B cell (primary cell): ENCODE measurements at regions not wholly inside any gene's neighbourhood (a gene's known extent, or its start where the extent isn't known, plus 50 kb on each side); places are given as distances from the start of the nearest gene placed in this dataset.

Source experiments
- ATAC-seq: fragments of 200-7000 bp; cut with Tn5 transposase; one replicate; pipeline ENCODE4 v1.10.0; 2021; ENCODE audit warnings: low read depth, mild to moderate bottlenecking, moderate number of reproducible peaks, moderate library complexity
- CTCF ChIA-PET: fragments of 350-600 bp; sonication (Branson Sonifier 250); formaldehyde crosslinking; loops from one replicate; lab custom pipeline; 2021; ENCODE audit warnings: antibody characterized with exemption, inconsistent platforms; lab: Charles Lee
- POLR2A ChIA-PET: fragments of 350-600 bp; sonication (Branson Sonifier 250); formaldehyde crosslinking; loops from one replicate; lab custom pipeline; 2021; ENCODE audit warnings: antibody characterized with exemption; lab: Charles Lee
- DNase-seq: peaks from one replicate; pipeline ENCODE4 v3.0.0; 2013
- H2AFZ ChIP-seq: 2 replicates; pipeline ENCODE4 v1.6.1; 2012; ENCODE audit warnings: mild to moderate bottlenecking, low read depth, low read length; ENCODE audit not compliant: insufficient read depth, poor library complexity, severe bottlenecking
- H3K27ac ChIP-seq, 2 donors: 1 replicate in 1 of 2; 2 replicates in 1 of 2; pipeline ENCODE4 v1.5.1; 2012 to 2013; ENCODE audit warnings: low read length in 2 of 2, mild to moderate bottlenecking in 2 of 2, moderate library complexity in 1 of 2
- H3K27me3 ChIP-seq, 4 experiments: fragments of 200-600 bp in 1 of 4; sonication (generic) in 1 of 4; replicated peaks in 1 of 4; 1 replicate in 2 of 4; 2 replicates in 2 of 4; pipeline versions ENCODE4 v1.6.1 to v1.7.0; 2013 to 2016; ENCODE audit warnings: low read length in 3 of 4, mild to moderate bottlenecking in 2 of 4, mixed read lengths in 1 of 4, moderate library complexity in 1 of 4; ENCODE audit not compliant: insufficient read depth in 4 of 4, control insufficient read depth in 3 of 4; ENCODE audit errors: control extremely low read depth in 1 of 4
- H3K36me3 ChIP-seq, 2 experiments: replicated peaks in 1 of 2; 1 replicate in 1 of 2; 2 replicates in 1 of 2; pipeline versions ENCODE4 v1.6.1 to v1.7.1; 2013; ENCODE audit warnings: low read length in 1 of 2; ENCODE audit not compliant: insufficient read depth in 2 of 2, control insufficient read depth in 1 of 2; ENCODE audit errors: control extremely low read depth in 1 of 2, extremely low read depth in 1 of 2
- H3K4me1 ChIP-seq, 2 donors: fragments of 200-600 bp in 1 of 2; sonication (generic) in 1 of 2; 1 replicate in 1 of 2; 2 replicates in 1 of 2; pipeline versions ENCODE4 v1.5.1 to v1.6.1; 2013 to 2017; ENCODE audit warnings: low read length in 2 of 2; ENCODE audit not compliant: control insufficient read depth in 2 of 2, insufficient read depth in 2 of 2
- H3K4me2 ChIP-seq: replicated peaks from 2 replicates; pipeline ENCODE3; 2012; ENCODE audit warnings: mild to moderate bottlenecking, low read depth, low read length; ENCODE audit not compliant: poor library complexity, severe bottlenecking
- H3K4me3 ChIP-seq, 5 experiments: fragments of 200-600 bp in 1 of 5; sonication (generic) in 1 of 5; 1 replicate in 3 of 5; 2 replicates in 2 of 5; pipeline versions ENCODE4 v1.5.1 to v1.7.0; 2011 to 2016; ENCODE audit warnings: low read length in 4 of 5, mild to moderate bottlenecking in 4 of 5, low read depth in 2 of 5, control low read depth in 1 of 5, moderate library complexity in 1 of 5; ENCODE audit not compliant: insufficient read depth in 1 of 5; ENCODE audit errors: control extremely low read depth in 1 of 5, extremely low read depth in 1 of 5
- H3K79me2 ChIP-seq: fragments of 200-600 bp; sonication (generic); one replicate; pipeline ENCODE4 v1.6.0; 2016; ENCODE audit warnings: low read length; ENCODE audit not compliant: control insufficient read depth, insufficient read depth
- H3K9ac ChIP-seq: fragments of 200-600 bp; sonication (generic); 2 replicates; pipeline ENCODE4 v1.6.1; 2017; ENCODE audit warnings: mild to moderate bottlenecking, low read length, moderate library complexity
- H3K9me3 ChIP-seq, 3 donors: one replicate each; pipeline versions ENCODE4 v1.6.1 to v1.7.1; 2013; ENCODE audit warnings: low read length in 2 of 3; ENCODE audit not compliant: control insufficient read depth in 2 of 3, insufficient read depth in 1 of 3; ENCODE audit errors: control extremely low read depth in 1 of 3
- H4K20me1 ChIP-seq: 2 replicates; pipeline ENCODE4 v1.6.0; 2012; ENCODE audit warnings: mild to moderate bottlenecking, low read length; ENCODE audit not compliant: insufficient read depth, control insufficient read depth, poor library complexity, severe bottlenecking
- H3K27ac Mint-ChIP-seq: one replicate; pipeline ENCODE4 v1.8.0; 2021; ENCODE audit warnings: mixed read lengths
- H3K27me3 Mint-ChIP-seq: one replicate; pipeline ENCODE4 v1.8.0; 2021; ENCODE audit warnings: mixed read lengths
- H3K4me1 Mint-ChIP-seq: one replicate; pipeline ENCODE4 v1.8.0; 2021; ENCODE audit warnings: mixed read lengths
- H3K4me3 Mint-ChIP-seq: one replicate; pipeline ENCODE4 v1.8.0; 2021; ENCODE audit warnings: mixed read lengths
- H3K9me3 Mint-ChIP-seq: one replicate; pipeline ENCODE4 v1.8.0; 2022; ENCODE audit warnings: mixed read lengths; ENCODE audit not compliant: insufficient read depth
- EZH2 ChIP-seq: IDR thresholded peaks from 2 replicates; pipeline ENCODE4 v1.6.1; 2012; ENCODE audit warnings: borderline replicate concordance, low read depth, mild to moderate bottlenecking, moderate library complexity, low read length; ENCODE audit not compliant: insufficient read depth, poor library complexity, severe bottlenecking
- WGBS: methylation state at CpG from one replicate; pipeline ENCODE4 v1.1.5; 2013; ENCODE audit warnings: missing lambda C conversion rate; ENCODE audit not compliant: insufficient coverage; 5-methylcytosine and 5-hydroxymethylcytosine counted together
- intact Hi-C: fragments of 100-400 bp; cut with micrococcal nuclease; formaldehyde crosslinking; loops from one replicate; pipeline ENCODE4 v1.10.0; 2022
- TF ChIP-seq, protein P1 (sequence below): fragments of 200-600 bp; IDR thresholded peaks from one replicate; pipeline ENCODE4 v1.8.0; 2022; ENCODE audit warnings: antibody characterized with exemption, mild to moderate bottlenecking

DNA sequence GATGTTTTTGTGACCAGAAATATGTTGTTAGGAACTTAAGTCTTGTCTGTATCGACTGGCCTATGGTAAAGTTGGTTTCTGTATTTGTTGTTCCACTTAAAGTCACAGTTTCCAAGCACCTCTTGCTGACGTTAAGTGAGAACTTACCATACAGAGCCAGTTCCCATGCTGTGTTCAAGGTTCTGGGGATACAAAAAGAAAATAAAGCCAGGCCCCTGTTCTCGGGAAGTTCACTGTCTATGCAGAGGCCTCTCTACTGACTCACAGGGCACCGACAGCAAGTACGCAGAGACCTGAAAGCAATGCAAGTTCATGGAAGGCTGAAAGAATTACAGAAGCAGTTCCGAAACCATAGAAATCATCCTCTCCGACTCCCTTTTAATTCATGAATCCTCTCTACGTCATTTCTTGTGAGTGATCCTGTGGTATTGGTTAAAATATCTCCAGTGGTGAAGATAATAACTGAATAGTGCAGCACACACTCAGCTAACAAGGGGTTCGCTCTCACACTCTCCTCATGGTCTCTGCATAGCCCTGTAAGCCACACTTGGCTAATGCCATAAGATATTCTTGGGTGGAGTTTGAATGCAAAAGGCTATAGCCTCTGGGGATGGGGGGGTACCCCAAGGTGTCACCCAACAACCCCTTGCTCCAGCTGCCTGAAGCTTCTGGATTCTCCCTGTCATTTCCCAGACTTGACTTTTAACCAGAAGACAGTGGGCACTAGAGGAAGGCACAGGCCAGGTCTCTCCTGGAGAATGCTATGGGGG lies 91.2 kb upstream of the EXOC2 start:
- POLR2A ChIA-PET, result no interaction called here
- CTCF ChIA-PET, result no interaction called here
- peaks cover 0 to 12% (median 0%) of the 10 kb centered on the region in 4 experiments for H3K27me3 ChIP-seq
- peaks cover 0 to 4% of the 10 kb centered on the region in 2 donors for H3K4me1 ChIP-seq
- intact Hi-C loops, result no loop called here
- Mint-ChIP-seq H3K4me1 (peaks cover 6% of the 10 kb centered on the region), H3K27me3 (peaks cover 20% of the 10 kb centered on the region), H3K9me3 (no peaks in the 10 kb centered on the region), H3K27ac (no peak overlapping the region), H3K4me3 (no peak overlapping the region)
- H3K27ac ChIP-seq, result no peak overlapping the region
- WGBS, result 88% methylated on average over 4 of the region's 9 CpGs
- H3K36me3 ChIP-seq, result no peaks in the 10 kb centered on the region
- TF ChIP-seq, protein P1, sequence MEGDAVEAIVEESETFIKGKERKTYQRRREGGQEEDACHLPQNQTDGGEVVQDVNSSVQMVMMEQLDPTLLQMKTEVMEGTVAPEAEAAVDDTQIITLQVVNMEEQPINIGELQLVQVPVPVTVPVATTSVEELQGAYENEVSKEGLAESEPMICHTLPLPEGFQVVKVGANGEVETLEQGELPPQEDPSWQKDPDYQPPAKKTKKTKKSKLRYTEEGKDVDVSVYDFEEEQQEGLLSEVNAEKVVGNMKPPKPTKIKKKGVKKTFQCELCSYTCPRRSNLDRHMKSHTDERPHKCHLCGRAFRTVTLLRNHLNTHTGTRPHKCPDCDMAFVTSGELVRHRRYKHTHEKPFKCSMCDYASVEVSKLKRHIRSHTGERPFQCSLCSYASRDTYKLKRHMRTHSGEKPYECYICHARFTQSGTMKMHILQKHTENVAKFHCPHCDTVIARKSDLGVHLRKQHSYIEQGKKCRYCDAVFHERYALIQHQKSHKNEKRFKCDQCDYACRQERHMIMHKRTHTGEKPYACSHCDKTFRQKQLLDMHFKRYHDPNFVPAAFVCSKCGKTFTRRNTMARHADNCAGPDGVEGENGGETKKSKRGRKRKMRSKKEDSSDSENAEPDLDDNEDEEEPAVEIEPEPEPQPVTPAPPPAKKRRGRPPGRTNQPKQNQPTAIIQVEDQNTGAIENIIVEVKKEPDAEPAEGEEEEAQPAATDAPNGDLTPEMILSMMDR, result no peak
- TF ChIP-seq EZH2, result no peak
- peaks cover 0 to 3% (median 0%) of the 10 kb centered on the region in 3 donors for H3K9me3 ChIP-seq
- ATAC-seq (no peak), DNase-seq (no peak)
- no peak overlapping the region for H3K4me2 ChIP-seq
- no peaks in the 10 kb centered on the region for H4K20me1 ChIP-seq
- no peaks in the 10 kb centered on the region for H3K79me2 ChIP-seq
- no peak overlapping the region for H3K9ac ChIP-seq
- H2AFZ ChIP-seq, result no peak overlapping the region
- no peak overlapping the region for H3K4me3 ChIP-seq

DNA sequence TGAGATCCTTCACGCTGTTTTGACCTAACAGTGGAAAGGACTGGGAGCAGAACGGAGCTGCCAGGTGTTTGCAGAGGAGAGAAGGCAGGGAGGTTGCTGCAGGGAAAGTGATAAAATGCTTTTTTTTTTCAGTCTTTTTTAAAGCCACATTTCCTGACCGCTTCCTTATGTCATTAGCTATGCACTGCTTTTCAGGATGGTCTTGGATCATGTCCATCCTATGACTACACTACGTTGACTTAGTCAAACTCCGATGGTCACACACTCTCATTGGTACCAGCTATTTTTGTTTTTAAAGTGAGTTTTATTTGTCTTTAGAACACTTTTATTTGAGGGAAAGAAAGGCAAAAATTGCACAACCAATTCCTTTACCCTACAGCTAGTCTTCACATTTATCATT lies 89.2 kb upstream of the EXOC2 start:
- H3K9ac ChIP-seq, result no peak overlapping the region

More for the DNA sequence above, 89.2 kb upstream of the EXOC2 start:
- H3K36me3 ChIP-seq, result no peaks in the 10 kb centered on the region
- no peak overlapping the region for H3K4me2 ChIP-seq
- CTCF ChIA-PET, result interaction anchor here (0.8 kb wide), 1 partner anchor 10 kb away, joined by 3 read pairs; no protein-coding TSS in a partner anchor
- H3K79me2 ChIP-seq, result no peaks in the 10 kb centered on the region
- no peak for TF ChIP-seq EZH2
- Mint-ChIP-seq H3K27ac (no peak overlapping the region), H3K9me3 (no peaks in the 10 kb centered on the region), H3K4me1 (no peaks in the 10 kb centered on the region), H3K27me3 (peaks cover 26% of the 10 kb centered on the region), H3K4me3 (no peak overlapping the region)
- peaks cover 0 to 12% (median 0%) of the 10 kb centered on the region in 4 experiments for H3K27me3 ChIP-seq
- H3K27ac ChIP-seq, result no peak overlapping the region
- POLR2A ChIA-PET, result no interaction called here
- intact Hi-C loops, result no loop called here
- no peak for ATAC-seq
- no peak overlapping the region for H3K4me3 ChIP-seq
- H2AFZ ChIP-seq, result no peak overlapping the region
- no peak for DNase-seq
- H3K4me1 ChIP-seq, result no peaks in the 10 kb centered on the region
- H4K20me1 ChIP-seq, result no peaks in the 10 kb centered on the region
- 80% methylated on average over 2 of the region's 5 CpGs for WGBS
- H3K9me3 ChIP-seq, result peaks cover 0 to 3% (median 0%) of the 10 kb centered on the region in 3 donors
